NCI-H2107 treated with DMSO at 0.1 percent for 48 hours (cell line): ENCODE measurements at regions not wholly inside any gene's neighbourhood (a gene's known extent, or its start where the extent isn't known, plus 50 kb on each side); places are given as distances from the start of the nearest gene placed in this dataset.
"Not testable (repeated sequence)": the region's sequence is repeated elsewhere in the genome, so short reads cannot be mapped to it uniquely, and the experiment has no call there.

Source experiments
- DNase-seq: peaks from one replicate; lab custom pipeline; 2025; ENCODE audit not compliant: unreplicated experiment; lab: John Stamatoyannopoulos, UW

GRCh38 chr3:67981077-67981476, 326.7 kb upstream of the SUCLG2 start:
- DNase-seq, result no peak

GRCh38 chr3:67979342-67979741, 324.9 kb upstream of the SUCLG2 start:
- no peak for DNase-seq

- DNase-seq, result no peak
These were observed 323.4 kb upstream of the SUCLG2 start for GRCh38 chr3:67977762-67978161.

GRCh38 chr3:67976663-67977062, 322.3 kb upstream of the SUCLG2 start:
- DNase-seq, result no peak

DNA sequence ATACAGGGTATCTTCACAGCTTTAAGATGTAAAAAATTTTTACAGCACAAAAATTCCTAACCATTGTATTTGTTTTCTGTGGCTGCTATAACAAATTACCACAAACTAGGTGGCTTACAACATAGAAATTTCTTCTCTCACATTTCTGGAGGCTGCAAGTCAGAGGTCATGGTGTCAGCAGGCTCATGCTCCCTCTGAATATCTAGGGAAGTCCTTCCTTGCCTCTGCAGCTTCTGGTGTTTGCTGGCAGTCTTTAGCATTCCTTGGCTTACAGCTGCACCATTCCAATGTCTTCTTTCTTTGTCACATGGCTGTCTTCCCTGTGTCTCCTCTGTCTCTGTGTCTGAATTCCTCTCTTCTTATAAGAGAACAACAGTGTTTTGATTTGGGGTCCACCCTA, 310.2 kb upstream of the SUCLG2 start:
- no peak for DNase-seq

DNA sequence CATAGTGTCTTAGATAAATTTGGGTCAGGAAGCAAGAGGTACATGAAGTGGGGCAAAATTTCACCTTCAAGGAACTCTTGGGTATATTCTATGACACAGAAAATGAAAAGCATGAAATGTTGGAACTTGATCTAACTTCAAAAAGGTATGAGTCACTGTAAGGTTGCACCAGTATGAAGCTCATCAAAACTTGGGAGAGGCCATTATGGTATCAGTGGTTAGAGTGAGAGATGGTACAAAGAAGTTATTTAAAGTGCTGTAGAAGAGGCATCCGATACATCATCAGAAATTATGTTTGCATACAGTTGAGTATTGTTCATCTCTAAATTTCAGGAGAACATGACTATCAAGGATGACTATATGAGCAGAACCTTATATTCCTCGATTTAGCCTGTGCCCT, 302.9 kb upstream of the SUCLG2 start:
- no peak for DNase-seq

DNA sequence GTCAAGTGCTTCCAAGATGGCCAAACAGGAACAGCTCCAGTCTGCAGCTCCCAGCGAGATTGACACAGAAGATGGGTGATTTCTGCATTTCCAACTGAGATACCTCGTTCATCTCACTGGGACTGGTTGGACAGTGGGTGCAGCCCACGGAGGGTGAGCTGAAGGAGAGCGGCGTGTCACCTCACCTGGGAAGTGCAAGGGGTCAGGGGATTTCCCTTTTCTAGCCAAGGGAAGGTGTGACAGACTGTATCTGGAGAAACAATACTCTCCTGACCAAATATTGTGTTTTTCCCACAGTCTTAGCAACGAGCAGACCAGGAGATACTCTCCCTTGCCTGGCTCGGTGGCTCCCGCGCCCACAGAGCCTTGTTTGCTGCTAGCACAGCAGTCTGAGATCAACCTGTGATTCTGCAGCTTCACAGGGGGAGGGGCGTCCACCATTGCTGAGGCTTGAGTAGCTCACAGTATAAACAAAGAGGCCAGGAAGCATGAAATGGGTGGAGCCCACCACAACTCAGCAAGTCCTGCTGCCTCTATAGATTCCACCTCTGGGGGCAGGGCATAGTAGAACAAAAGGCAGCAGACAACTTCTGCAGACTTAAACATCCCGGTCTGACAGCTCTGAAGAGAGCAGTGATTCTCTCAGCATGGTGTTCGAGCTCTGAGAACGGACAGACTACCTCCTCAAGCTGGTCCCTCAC, 293.5 kb upstream of the SUCLG2 start:
- DNase-seq, result no peak

- DNase-seq, result no peak
These were observed 292.0 kb upstream of the SUCLG2 start for GRCh38 chr3:67946436-67946835.

DNA sequence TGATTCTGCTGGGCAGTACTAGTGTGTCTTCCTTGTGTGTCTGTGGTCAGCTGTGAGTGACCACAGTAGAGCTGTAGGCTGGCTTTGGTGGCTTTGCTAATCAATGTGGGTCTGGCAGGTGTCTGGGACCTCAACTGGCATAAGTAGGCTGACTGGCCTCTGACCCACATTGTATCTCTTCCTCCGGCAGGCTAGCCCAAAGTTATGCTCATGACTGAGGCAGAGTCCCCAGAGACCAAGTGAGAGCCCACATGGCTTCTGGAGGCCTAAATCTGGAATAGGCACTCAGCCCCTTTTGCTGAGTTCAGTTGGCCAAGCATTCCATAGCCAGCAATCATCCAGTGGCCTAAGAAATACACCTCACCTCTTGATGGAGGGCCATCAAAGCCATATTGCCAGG, 289.1 kb upstream of the SUCLG2 start:
- DNase-seq, result no peak

GRCh38 chr3:67941433-67942030, 287.1 kb upstream of the SUCLG2 start:
- no peak for DNase-seq

- DNase-seq, result no peak
These were observed 286.0 kb upstream of the SUCLG2 start for GRCh38 chr3:67940210-67940952.

GRCh38 chr3:67937498-67938118, 283.2 kb upstream of the SUCLG2 start:
- no peak for DNase-seq

DNA sequence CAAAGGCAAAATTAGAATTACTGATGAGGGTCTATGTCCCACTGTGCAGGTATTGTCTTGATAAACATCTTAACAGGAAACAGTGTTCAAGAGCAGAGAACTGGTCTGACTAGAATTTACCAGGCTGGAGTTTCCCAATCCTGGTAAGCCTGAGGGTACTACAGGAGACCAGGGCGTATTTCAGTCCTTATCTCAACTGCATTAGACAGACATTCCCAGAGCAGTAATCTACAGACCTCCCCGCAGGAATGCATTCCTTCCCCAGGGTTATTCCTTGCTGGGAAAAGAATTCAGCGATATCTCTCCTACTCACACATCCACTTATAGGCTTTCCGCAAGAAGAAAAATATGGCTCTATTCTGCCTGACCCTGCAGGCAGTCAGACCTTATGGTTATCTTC, 276.0 kb upstream of the SUCLG2 start:
- not testable (repeated sequence) for DNase-seq

DNA sequence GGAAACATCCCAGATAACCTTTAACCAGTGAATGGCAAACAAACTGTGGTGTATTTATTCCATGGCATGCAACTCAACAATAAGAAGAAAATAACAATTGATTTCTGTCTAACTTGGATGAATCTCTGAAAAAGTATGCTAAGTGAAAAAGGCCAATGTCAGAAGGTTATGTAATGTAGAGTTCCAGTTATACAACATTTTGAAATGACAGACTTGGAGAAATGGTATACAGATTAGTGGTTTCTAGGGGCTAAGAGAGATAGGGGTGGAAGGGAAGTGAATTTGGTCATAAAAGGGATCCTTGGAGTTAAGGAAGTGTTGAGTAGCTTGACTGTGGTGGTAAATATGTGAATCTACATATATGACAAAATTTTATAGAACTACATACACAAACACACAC, 269.4 kb upstream of the SUCLG2 start:
- no peak for DNase-seq

- no peak for DNase-seq
These were observed 266.6 kb upstream of the SUCLG2 start for GRCh38 chr3:67920969-67921368.

DNA sequence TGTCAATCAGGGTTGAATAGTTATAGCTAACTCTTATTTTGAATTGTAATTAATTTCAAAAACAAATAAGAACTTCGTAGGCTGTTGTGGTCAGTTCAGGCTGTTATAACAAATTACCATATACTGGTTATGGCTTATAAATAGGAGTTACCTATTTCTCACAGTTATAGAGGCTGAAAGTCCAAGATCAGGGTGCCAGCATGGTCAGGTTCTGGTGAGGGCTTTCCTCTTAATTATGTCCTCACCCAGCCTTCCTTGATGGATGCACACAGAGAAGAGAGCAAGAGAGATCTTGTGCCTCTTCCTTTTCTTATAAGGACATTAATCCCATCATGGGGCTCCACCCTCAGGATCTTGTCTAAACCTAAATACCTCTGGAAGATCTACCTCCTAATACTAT, 265.9 kb upstream of the SUCLG2 start:
- no peak for DNase-seq

DNA sequence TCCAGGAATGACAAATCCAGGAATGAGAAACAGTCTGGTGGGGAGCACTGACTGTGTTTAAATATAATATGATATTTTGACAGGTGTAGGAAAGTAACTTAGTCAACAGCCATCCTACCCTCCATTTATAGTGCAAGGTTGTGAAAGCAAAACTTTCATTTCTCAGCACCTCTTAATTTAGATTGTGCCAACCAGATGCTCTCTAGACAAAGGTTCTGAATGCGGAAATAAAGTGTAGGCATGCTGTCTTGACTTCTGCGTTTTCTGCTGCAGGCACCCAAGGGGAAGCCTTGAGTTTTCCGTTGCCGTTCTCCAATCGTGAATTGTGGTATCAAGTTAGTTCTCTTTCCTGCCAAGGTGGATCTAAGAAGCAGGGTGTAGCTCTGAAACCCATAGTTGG, 261.9 kb upstream of the SUCLG2 start:
- DNase-seq, result no peak

DNA sequence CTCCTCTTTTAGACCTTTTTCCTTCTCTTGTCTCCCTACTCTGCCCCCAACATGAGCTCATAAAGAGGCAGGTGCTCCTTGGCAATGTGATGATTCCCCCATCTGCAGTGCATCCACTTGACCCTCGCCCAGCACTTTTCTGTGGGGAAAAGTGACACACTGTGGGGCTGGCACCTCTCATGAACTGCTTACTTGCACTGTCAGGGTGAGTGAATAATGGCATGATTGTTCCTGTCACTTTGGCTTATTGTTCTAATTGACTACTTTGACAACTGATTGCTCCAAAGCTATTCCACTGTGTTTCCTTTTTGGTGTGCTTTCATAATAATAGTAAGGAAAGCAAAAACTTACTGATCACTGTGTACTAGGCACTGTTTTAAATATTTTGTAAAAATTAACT, 253.3 kb upstream of the SUCLG2 start:
- DNase-seq, result no peak

DNA sequence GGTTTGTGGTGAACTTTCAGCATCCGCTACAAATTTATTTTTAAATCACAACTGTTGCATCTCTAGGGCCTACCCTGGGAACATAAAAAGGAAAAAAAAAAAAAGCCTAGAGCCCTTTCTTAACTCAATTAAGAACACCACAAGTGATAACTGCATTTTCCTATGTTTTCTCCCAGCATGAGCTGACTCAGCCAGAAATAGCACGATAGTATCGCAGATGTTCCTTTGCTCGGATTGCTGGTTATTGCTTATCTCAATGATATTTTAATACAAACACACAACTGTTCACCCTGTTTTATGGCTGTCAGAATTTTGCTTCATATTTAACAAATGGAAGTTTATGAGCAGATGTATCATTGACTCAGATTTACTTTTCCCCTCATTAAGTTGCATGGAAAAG, 251.8 kb upstream of the SUCLG2 start:
- DNase-seq, result no peak

DNA sequence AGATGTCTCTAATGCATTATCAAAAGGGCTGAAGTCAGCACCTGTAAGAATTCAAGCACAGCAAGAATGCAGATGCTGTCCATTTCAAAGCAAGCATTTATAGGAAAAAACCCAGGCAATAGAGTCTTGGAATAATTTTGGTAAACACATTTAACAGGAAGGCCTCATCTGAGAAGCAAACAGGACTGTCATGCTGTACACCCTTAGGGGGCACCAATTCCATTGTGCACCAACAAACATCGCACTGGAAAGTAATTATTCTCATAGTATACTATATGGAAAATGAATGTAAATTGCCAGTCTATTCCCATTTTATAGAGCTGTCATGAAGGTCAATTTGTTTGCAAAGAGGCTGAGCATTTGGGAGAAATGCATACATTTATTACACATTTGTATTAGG, 247.3 kb upstream of the SUCLG2 start:
- no peak for DNase-seq

DNA sequence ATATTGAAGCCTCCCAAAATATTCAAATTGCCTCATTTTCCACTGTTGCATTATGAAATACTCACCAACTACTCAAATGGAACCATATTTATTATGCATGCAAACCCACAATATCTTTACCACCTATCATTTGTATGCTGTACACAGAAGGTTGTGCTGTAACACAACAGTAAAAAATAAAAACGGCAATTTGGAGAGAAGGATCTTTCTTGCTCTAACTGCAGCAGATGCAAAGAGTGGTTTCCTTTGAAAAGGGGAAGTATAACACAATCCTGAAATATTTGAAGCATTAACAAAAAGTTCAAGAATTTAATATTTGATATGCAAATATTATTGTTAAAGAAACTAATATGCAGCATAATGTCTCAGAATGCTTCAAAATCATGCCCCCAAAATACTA, 244.5 kb upstream of the SUCLG2 start:
- DNase-seq, result no peak
